LoVo (cell line): ENCODE measurements at regions not wholly inside any gene's neighbourhood (a gene's known extent, or its start where the extent isn't known, plus 50 kb on each side); places are given as distances from the start of the nearest gene placed in this dataset.
A peak's percentile ranks its signal among the peaks of the same experiment; 100 is the strongest.

Experiments
- DNase-seq: peaks from one replicate; pipeline ENCODE4 v3.0.0-alpha.2; 2016; ENCODE audit warnings: low spot score

DNA sequence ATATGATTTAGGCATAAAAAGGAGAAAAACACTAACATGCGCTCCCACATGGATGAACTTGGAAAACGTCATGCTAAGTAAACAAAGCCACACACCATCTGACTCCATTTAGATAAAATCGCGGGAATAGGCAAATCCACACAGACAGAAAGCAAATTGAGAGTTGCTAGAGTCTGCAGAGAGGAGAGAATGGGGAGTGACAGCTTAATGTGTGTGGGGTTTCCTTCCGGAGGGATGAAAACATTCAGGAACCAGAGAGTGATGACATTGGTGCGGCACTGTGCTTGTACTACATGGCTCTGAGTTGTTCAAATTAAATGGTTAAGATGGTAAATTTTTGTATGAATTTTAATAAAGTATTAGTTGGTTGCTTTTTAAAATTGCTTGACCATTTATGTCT, 482.9 kb upstream of the AKR1E2 start:
- no peak for DNase-seq

GRCh38 chr10:4338768-4339167, 487.2 kb upstream of the AKR1E2 start:
- no peak for DNase-seq

- DNase-seq: no peak
Observed at GRCh38 chr10:4337563-4337962, 488.4 kb upstream of the AKR1E2 start.

- no peak for DNase-seq
Observed at GRCh38 chr10:4334871-4335270, 491.1 kb upstream of the AKR1E2 start.

DNA sequence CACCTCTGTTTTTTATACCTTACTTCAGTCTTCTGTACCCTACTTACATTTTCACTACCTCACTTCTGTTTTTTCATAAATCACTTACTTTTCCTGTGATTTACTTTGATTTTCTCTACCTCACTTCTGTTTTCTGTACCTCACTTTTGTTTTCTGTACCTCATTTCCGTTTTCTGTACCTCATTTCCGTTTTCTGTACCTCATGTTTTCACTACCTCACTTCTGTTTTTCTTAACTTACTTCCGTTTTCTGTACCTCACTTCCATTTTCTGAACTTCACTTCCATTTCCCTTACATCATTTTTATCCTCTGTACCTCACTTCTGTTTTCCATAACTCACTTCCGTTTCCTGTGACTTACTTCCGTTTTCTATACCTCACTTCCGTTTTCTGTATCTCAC, 492.0 kb upstream of the AKR1E2 start:
- DNase-seq: no peak

- no peak for DNase-seq
Observed at GRCh38 chr10:4333459-4333894, 492.5 kb upstream of the AKR1E2 start.

GRCh38 chr10:4332764-4333458, 493.1 kb upstream of the AKR1E2 start:
- no peak for DNase-seq

DNA sequence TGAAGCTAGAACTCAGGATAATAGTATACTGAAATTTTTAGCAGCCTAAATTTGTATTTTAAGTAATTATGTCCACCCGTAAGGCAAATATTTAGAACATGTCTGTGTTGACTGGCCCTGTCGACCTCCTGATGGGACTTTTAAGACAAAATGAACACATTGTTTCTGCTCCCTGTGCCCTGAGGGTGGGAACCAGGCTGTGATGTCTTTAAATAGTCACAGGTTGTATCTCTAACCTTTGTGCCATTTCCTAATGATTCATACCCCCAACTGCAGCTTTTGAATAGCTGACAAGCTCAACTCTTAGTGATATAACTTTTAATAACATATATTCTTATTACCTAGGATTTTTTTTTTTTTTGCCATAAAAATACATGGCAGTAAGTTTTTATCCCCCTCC, 494.9 kb upstream of the AKR1E2 start:
- peak; percentile 61 for DNase-seq

DNA sequence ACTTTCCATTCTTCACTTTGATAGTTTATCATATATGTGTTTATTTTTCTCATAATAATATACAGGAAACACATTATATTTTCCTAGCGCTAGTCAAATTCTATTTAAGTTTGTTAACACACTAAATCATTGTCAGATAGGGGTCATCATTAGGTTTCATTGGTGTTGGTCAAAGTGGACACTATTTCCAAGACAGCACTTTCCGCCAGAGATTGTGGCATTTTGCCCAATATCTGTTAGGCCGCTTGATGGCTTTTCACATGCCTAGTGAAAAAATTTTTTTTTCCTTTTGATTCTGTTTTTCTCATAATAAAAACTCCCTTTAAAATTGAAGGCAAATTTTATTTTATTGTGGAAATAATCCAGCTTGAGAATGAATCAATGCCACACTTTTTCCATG, 495.4 kb upstream of the AKR1E2 start:
- no peak for DNase-seq

DNA sequence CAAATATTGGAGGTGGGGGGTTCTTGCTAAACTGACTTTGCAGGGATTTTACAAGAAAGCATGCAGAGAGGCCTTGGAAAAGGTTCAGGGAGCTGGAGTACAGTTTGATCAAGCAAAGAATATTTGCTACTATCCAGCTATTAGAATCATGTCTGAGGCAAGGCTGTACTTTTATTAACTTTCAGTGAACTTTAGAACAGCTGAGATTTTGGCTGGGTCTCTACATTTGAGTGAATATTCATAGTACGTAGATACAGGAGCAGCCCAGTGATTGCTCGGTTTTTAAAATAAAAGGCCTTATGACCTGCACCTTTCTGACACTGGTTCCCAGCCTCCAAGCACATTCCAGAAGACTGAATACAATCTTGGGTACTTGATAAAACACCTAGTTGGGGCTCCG, 496.8 kb upstream of the AKR1E2 start:
- no peak for DNase-seq

GRCh38 chr10:4326647-4327046, 499.4 kb upstream of the AKR1E2 start:
- DNase-seq: no peak

GRCh38 chr10:4319870-4320367, 506.1 kb upstream of the AKR1E2 start:
- DNase-seq: no peak

DNA sequence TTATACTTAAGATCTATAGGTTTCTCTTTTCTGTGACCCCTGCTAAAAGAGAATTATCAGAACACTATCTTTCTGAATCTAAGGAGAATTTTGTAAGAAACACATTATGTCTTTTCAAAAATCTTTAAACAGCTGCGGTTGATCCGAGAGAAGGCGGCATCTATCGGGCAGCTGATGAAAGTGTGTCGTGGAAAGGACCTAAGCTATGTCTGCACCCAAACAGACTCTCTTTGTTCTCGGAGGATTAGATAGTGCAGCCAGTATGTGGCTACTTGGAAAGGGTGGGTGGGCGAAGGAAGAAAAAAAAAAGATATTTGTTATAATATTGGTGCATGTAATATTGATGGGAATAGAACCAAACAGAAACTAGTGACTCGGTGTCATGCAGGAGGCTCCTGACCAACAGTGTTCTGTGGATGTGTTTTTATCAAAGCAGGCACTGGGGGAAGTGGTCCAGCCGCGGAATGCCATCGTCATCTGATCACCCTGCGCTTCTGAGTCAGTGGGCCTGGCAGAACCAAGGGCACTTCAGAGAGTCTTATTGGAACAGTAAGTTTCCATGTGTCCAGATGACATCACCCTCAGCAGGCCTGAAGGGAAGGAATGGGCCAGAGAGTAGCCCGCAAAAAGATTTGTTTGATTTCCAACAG, 509.7 kb upstream of the AKR1E2 start:
- no peak for DNase-seq

DNA sequence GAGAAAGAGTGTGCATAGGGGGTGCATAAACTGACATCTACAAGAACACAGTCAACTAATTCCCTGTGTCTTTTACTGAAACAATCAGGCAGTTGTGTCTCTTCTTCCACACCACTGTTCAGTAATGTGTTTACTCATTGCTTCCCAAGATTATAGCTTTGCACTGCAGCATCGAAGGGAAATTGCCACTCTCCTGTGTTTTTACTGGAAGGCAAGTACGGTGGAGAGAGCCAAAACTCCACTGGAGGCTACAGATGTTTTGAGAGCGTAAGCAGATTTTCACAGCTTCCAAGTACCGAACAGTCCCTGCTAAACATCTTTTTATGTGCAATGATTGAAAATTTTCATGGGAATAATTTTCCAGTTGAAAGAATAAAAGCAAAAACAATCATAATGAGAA, 510.5 kb upstream of the AKR1E2 start:
- no peak for DNase-seq

DNA sequence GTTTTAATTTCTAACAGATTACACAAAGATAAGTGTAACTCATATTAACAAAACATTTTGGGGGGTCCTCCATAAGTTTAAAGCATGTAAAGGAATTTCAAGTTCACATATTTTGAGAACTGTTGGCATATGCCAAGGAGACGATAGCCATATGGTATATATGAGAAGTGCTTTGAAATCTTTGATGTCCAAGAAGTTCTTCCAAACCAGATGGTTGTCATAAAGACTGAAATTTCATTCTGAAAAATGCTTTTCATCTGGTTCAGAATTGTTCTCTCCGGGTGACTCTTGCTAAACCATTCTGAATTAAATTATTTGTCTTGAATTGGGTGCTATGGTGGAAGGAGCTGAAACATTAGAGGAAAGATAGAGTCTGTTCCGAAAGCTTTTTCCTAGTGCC, 513.0 kb upstream of the AKR1E2 start:
- DNase-seq: no peak

- DNase-seq: no peak
Observed at GRCh38 chr10:4312051-4312835, 513.8 kb upstream of the AKR1E2 start.

DNA sequence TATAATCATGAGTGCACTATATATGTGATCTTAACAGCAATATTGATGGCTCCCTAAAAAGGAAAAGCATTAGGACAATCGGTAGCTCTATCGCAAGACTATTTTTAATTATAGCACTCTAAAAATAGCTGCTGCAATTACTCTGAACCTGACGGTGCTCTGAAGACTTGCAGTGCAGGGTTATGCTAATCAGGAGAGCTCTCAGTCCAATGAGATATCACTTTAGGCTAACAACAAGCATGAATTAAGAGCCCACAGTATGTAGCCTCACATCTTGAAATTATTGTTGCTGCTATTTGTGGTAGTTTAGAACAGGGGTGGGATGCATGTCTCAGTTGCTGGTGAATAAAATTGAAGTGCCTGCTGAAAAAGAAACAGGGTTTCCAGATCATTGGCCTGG, 515.8 kb upstream of the AKR1E2 start:
- DNase-seq: no peak

- no peak for DNase-seq
Observed at GRCh38 chr10:4307910-4308309, 518.1 kb upstream of the AKR1E2 start.

DNA sequence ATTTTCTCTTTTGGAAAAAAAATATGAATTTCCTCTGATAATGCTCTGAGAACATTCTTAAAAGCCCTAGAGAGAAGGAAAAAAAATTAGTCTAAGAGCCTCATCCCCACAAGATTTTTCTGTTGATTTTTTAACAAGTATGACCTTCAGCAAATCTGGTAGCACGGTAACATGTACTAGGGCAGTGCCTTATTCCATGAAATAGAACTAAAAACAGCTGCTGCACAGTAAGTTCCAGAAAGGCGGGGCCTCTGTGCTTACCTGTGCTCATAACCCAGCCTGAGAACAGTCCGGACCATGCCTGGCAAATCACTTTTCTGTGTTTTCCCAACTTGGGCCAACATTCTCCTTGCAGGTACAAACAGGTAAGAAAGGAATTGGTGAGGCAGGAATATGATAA, 519.1 kb upstream of the AKR1E2 start:
- DNase-seq: no peak

DNA sequence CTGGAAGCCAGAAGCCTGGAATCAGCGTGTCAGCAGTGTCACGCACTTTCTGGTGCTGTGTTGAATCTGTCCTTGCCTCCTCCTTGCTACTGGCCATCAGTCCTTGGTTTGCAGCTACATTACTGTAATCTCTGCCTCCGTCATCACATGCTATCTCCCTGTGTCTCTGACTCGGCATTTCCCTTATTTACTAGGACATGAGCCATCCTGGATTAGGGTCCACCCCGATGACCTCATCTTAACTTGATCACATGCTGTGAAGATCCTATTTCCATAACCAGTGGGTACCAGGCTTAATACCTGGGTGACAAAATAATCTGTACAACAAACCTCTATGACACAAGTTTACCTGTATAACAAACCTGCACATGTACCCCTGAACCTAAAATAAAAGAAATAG, 518.0 kb upstream of the KLF6 start:
- no peak for DNase-seq

DNA sequence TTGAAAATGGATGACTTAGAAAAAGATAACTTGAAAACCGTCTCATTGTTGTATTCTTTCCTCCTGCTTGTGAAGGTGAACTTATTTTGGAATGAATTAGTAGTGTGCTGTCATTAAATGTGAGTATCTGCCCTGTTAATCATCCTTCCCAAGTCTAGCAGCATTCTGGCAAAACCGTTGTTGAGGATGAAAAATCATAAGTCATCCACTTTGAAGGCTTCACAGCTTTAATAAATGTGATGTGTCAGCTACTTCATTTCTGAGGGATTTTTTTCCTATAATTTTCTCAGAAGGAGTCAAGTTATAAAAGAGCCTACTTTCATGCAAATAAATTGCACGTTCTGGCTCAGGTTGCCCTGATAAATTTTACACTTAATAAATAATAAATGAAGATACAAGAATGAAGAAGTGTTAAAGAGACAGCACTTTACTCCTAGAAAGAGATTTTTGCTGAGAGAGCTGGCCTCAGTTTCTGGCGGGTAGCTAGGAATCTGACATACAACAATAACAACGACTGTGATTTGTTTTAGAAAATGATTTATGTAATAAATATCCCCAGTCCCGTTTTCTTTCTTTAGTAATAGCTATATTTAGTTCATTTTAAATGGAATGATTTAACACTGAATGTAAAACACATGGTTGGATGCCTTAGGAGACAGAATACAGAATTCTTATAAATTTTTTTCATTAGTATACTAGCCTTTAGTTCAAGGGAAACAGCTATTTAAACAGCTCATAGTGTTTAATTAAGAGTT, 516.5 kb upstream of the KLF6 start:
- DNase-seq: no peak

- DNase-seq: no peak
Observed at GRCh38 chr10:4296161-4296560, 511.2 kb upstream of the KLF6 start.
